ENCODE measurements at regions not wholly inside any gene's neighbourhood (a gene's known extent, or its start where the extent isn't known, plus 50 kb on each side); places are given as distances from the start of the nearest gene placed in this dataset.

GRCh38 chr21:28100366-28100765, 892.3 kb downstream of the LTN1 start:
- TF ChIP-seq CTCF (IDR thresholded peaks at IDR 0.05; ENCODE audit: extremely low read depth in 1 of 2, insufficient read depth in 1 of 2, low read depth in 1 of 2, low read length in 2 of 2): no peak
- no peak for TF ChIP-seq POLR2A (IDR thresholded peaks at IDR 0.05; ENCODE audit: low read depth, low read length)
- TF ChIP-seq JUN (IDR thresholded peaks at IDR 0.05; ENCODE audit: borderline replicate concordance, insufficient read depth, insufficient read length, low read depth): no peak
- no peak for TF ChIP-seq MYC (IDR thresholded peaks at IDR 0.05; ENCODE audit: low read depth, low read length)
- TF ChIP-seq EZH2 (IDR thresholded peaks at IDR 0.05; ENCODE audit: borderline replicate concordance, low read depth, low read length, severe bottlenecking): no peak
- no peak for TF ChIP-seq POLR2AphosphoS5 (IDR thresholded peaks at IDR 0.05; ENCODE audit: insufficient read depth, low read depth, low read length)
- no peak for TF ChIP-seq MAX (IDR thresholded peaks at IDR 0.05; ENCODE audit: insufficient read depth, insufficient read length)
- TF ChIP-seq FOS (IDR thresholded peaks at IDR 0.05; ENCODE audit: borderline replicate concordance, insufficient read depth, low read length): no peak
